Left ventricle myocardium inferior (tissue), 1 donor: ENCODE measurements at regions not wholly inside any gene's neighbourhood (a gene's known extent, or its start where the extent isn't known, plus 50 kb on each side); places are given as distances from the start of the nearest gene placed in this dataset.

Experiments used
- DNase-seq: peaks from one replicate; pipeline ENCODE4 v3.0.0-alpha.2; 2020
- H3K27ac ChIP-seq: fragments of 200-600 bp; replicated peaks from 2 replicates; pipeline ENCODE4 v1.8.0; 2021
- H3K27me3 ChIP-seq: fragments of 200-600 bp; 2 replicates; pipeline ENCODE4 v1.8.0; 2021; ENCODE audit warnings: low read depth
- H3K36me3 ChIP-seq: fragments of 200-600 bp; 2 replicates; pipeline ENCODE4 v1.8.0; 2021
- H3K4me1 ChIP-seq: fragments of 200-600 bp; 2 replicates; pipeline ENCODE4 v1.8.0; 2021
- H3K4me3 ChIP-seq: fragments of 200-600 bp; 2 replicates; pipeline ENCODE4 v1.8.0; 2021; ENCODE audit warnings: mild to moderate bottlenecking, moderate library complexity
- H3K9me3 ChIP-seq: fragments of 200-600 bp; replicated peaks from 2 replicates; pipeline ENCODE4 v1.8.0; 2021
- CTCF ChIP-seq: fragments of 200-600 bp; IDR thresholded peaks from 2 replicates; pipeline ENCODE4 v1.8.0; 2021; ENCODE audit warnings: antibody characterized with exemption, mild to moderate bottlenecking, borderline replicate concordance
- intact Hi-C: fragments of 100-400 bp; cut with micrococcal nuclease; formaldehyde crosslinking; loops from one replicate; pipeline ENCODE4 v1.11.0; 2022
- donor health status: DM: no; HTN: yes; CAD: no; lungs with severe emphysema.

GRCh38 chrX:25721564-25721963 is 416.6 kb upstream of the MAGEB18 start:
- intact Hi-C loops, result no loop called here
- Histone ChIP-seq H3K4me1 (no peaks in the 10 kb centered on the region), H3K27me3 (no peaks in the 10 kb centered on the region), H3K27ac (no peak overlapping the region), H3K9me3 (no peaks in the 10 kb centered on the region), H3K36me3 (no peaks in the 10 kb centered on the region), H3K4me3 (no peak overlapping the region)
- peak; percentile 55 for TF ChIP-seq CTCF
- DNase-seq, result no peak

- intact Hi-C loops, result no loop called here
- no peak for DNase-seq
- no peak overlapping the region for H3K27ac ChIP-seq
- H3K36me3 ChIP-seq, result no peaks in the 10 kb centered on the region
- no peaks in the 10 kb centered on the region for H3K27me3 ChIP-seq
- no peaks in the 10 kb centered on the region for H3K4me1 ChIP-seq
- TF ChIP-seq CTCF, result no peak
- no peak overlapping the region for H3K4me3 ChIP-seq
- no peaks in the 10 kb centered on the region for H3K9me3 ChIP-seq
Measured at GRCh38 chrX:25726539-25726938, 411.6 kb upstream of the MAGEB18 start.

DNA sequence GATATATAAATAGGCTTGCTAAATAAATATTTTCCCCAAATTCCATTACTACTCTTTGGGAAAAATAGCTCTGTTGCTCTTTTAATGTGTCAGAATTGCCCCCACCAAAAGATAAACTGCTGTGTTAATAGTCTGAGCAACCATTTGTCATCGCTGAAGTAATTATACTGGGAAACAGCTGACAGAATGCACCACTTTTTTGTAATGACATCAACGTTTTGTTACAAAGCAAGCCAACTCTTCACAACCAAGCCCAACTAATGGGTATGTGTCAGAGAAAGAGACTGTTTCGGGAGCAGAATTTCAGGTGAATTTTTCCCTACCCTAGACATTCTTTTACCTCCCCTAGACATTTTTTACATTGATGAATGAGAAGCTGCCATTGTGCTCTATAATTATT is 405.0 kb upstream of the MAGEB18 start:
- Histone ChIP-seq H3K27me3 (no peaks in the 10 kb centered on the region), H3K9me3 (no peaks in the 10 kb centered on the region), H3K4me3 (no peak overlapping the region), H3K4me1 (no peaks in the 10 kb centered on the region), H3K27ac (no peak overlapping the region), H3K36me3 (no peaks in the 10 kb centered on the region)
- DNase-seq, result no peak
- intact Hi-C loops, result no loop called here
- TF ChIP-seq CTCF, result no peak

DNA sequence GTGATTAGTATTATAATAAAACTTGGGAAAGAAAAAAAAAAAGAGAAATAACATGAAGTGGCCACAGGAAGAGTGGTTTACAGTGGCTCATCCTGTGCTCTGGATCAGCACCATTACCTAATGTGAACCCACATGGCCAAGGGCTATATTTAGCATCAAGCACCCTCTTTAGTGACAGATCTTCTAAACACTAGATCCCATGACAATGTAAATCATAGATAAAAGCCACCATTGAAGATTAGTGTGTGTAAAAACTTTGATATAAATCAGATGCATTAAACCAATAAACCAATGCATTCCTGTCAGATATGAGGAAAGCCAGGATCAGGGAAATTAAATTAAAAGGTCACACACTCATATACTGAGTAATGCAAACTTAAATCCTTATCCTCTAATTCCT is 400.6 kb upstream of the MAGEB18 start:
- DNase-seq, result no peak
- Histone ChIP-seq H3K27ac (peak overlapping the region; percentile 30), H3K4me1 (no peaks in the 10 kb centered on the region), H3K27me3 (no peaks in the 10 kb centered on the region), H3K9me3 (no peaks in the 10 kb centered on the region), H3K36me3 (no peaks in the 10 kb centered on the region), H3K4me3 (no peak overlapping the region)
- TF ChIP-seq CTCF, result no peak
- intact Hi-C loops, result no loop called here

DNA sequence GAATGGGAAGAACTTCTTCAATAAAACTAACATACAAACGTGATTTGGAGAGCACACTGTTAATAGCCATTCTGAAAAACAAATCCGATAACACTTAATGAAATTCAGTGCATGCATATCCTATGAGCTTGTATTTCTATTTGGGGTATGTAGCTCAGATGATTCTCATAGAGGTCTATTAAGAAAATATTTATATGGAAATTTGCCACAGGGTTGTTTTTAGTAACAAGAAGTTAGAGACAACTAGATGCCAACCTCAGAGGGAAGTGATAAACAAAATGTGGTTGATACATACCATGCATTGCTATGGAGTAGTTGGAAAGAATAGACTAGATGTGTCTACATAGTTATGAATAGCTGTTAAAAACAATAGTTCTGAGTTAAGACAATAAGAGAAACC is 395.8 kb upstream of the MAGEB18 start:
- no peaks in the 10 kb centered on the region for H3K9me3 ChIP-seq
- H3K27ac ChIP-seq, result peak overlapping the region; percentile 36
- no peak for DNase-seq
- H3K4me3 ChIP-seq, result no peak overlapping the region
- intact Hi-C loops, result no loop called here
- no peaks in the 10 kb centered on the region for H3K27me3 ChIP-seq
- TF ChIP-seq CTCF, result no peak
- no peaks in the 10 kb centered on the region for H3K36me3 ChIP-seq
- H3K4me1 ChIP-seq, result no peaks in the 10 kb centered on the region

DNA sequence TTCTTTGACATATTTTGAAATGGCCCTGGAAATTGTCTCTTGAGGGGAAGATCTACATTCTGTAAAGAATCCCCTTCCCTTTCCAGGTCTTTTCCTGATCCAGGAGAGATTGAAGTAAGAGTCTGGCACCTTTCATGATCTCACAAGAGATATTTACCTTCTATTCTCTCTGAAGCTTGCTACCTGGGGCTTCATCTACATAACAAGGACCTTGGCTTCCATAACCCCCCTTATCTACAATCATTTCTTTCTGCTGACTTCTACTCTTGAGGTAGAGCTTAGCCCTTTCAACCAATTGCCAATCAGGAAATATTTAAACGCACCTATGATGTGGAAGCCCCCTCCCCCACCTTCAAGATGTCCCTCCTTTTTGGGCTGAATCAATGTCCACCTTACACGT is 383.7 kb upstream of the MAGEB18 start:
- Histone ChIP-seq H3K27ac (no peak overlapping the region), H3K4me3 (no peak overlapping the region), H3K4me1 (no peaks in the 10 kb centered on the region), H3K9me3 (no peaks in the 10 kb centered on the region), H3K27me3 (no peaks in the 10 kb centered on the region), H3K36me3 (no peaks in the 10 kb centered on the region)
- TF ChIP-seq CTCF, result no peak
- DNase-seq, result no peak
- intact Hi-C loops, result no loop called here
